ENCODE measurements at regions not wholly inside any gene's neighbourhood (a gene's known extent, or its start where the extent isn't known, plus 50 kb on each side); places are given as distances from the start of the nearest gene placed in this dataset.
"Not testable (repeated sequence)": the region's sequence is repeated elsewhere in the genome, so short reads cannot be mapped to it uniquely, and the experiment has no call there.

- DNase-seq (ENCODE audit: low read depth): no peak
Observed at GRCh38 chr5:143898381-143898780, 86.4 kb downstream of the HMHB1 start.

GRCh38 chr5:143898916-143899591 lies 87.1 kb downstream of the HMHB1 start:
- no peak overlapping the region for H3K4me3 ChIP-seq (ENCODE audit: low read depth, low read length)

More at GRCh38 chr5:143898381-143898780, 86.4 kb downstream of the HMHB1 start:
- H3K4me3 ChIP-seq (ENCODE audit: low read depth, low read length): no peak overlapping the region

GRCh38 chr5:143908959-143909358 lies 97.0 kb downstream of the HMHB1 start:
- DNase-seq (ENCODE audit: low read depth): no peak
- H3K4me3 ChIP-seq (ENCODE audit: low read depth, low read length): no peak overlapping the region

More at GRCh38 chr5:143898916-143899591, 87.1 kb downstream of the HMHB1 start:
- DNase-seq (ENCODE audit: low read depth): no peak

GRCh38 chr5:143913008-143913752 lies 101.2 kb downstream of the HMHB1 start:
- DNase-seq (ENCODE audit: low read depth): peak; percentile 77
- H3K4me3 ChIP-seq (ENCODE audit: low read depth, low read length): no peak overlapping the region

GRCh38 chr5:143914756-143915155 lies 102.8 kb downstream of the HMHB1 start:
- no peak for DNase-seq (ENCODE audit: low read depth)
- no peak overlapping the region for H3K4me3 ChIP-seq (ENCODE audit: low read depth, low read length)

- no peak overlapping the region for H3K4me3 ChIP-seq (ENCODE audit: low read depth, low read length)
- no peak for DNase-seq (ENCODE audit: low read depth)
Observed at GRCh38 chr5:143916451-143916850, 104.5 kb downstream of the HMHB1 start.

- H3K4me3 ChIP-seq (ENCODE audit: low read depth, low read length): no peak overlapping the region
- DNase-seq (ENCODE audit: low read depth): no peak
Observed at GRCh38 chr5:143918961-143919360, 107.0 kb downstream of the HMHB1 start.

GRCh38 chr5:143920772-143921171 lies 108.8 kb downstream of the HMHB1 start:
- H3K4me3 ChIP-seq (ENCODE audit: low read depth, low read length): no peak overlapping the region
- peak; percentile 76 for DNase-seq (ENCODE audit: low read depth)

- H3K4me3 ChIP-seq (ENCODE audit: low read depth, low read length): no peak overlapping the region
- peak; percentile 88 for DNase-seq (ENCODE audit: low read depth)
Observed at GRCh38 chr5:143921525-143922311, 109.8 kb downstream of the HMHB1 start.

- DNase-seq (ENCODE audit: low read depth): peak; percentile 76
Observed at GRCh38 chr5:143922718-143923117, 110.8 kb downstream of the HMHB1 start.

GRCh38 chr5:143923634-143924266 lies 111.8 kb downstream of the HMHB1 start:
- DNase-seq (ENCODE audit: low read depth): no peak

More at GRCh38 chr5:143922718-143923117, 110.8 kb downstream of the HMHB1 start:
- H3K4me3 ChIP-seq (ENCODE audit: low read depth, low read length): no peak overlapping the region

GRCh38 chr5:143924311-143924978 lies 112.5 kb downstream of the HMHB1 start:
- no peak for DNase-seq (ENCODE audit: low read depth)
- H3K4me3 ChIP-seq (ENCODE audit: low read depth, low read length): no peak overlapping the region

More at GRCh38 chr5:143923634-143924266, 111.8 kb downstream of the HMHB1 start:
- H3K4me3 ChIP-seq (ENCODE audit: low read depth, low read length): no peak overlapping the region

GRCh38 chr5:143924979-143925325 lies 113.0 kb downstream of the HMHB1 start:
- not testable (repeated sequence) for H3K4me3 ChIP-seq (ENCODE audit: low read depth, low read length); DNase-seq (ENCODE audit: low read depth)

GRCh38 chr5:143929486-143929885 lies 117.5 kb downstream of the HMHB1 start:
- DNase-seq (ENCODE audit: low read depth): no peak
- no peak overlapping the region for H3K4me3 ChIP-seq (ENCODE audit: low read depth, low read length)

GRCh38 chr5:143930561-143930960 lies 118.6 kb downstream of the HMHB1 start:
- DNase-seq (ENCODE audit: low read depth): no peak
- no peak overlapping the region for H3K4me3 ChIP-seq (ENCODE audit: low read depth, low read length)

- no peak overlapping the region for H3K4me3 ChIP-seq (ENCODE audit: low read depth, low read length)
- no peak for DNase-seq (ENCODE audit: low read depth)
Observed at GRCh38 chr5:143931476-143931875, 119.5 kb downstream of the HMHB1 start.

GRCh38 chr5:143931986-143932385 lies 120.0 kb downstream of the HMHB1 start:
- no peak for DNase-seq (ENCODE audit: low read depth)
- H3K4me3 ChIP-seq (ENCODE audit: low read depth, low read length): no peak overlapping the region

- DNase-seq (ENCODE audit: low read depth): no peak
Observed at GRCh38 chr5:143932584-143932983, 120.6 kb downstream of the HMHB1 start.

GRCh38 chr5:143933451-143933850 lies 121.5 kb downstream of the HMHB1 start:
- no peak for DNase-seq (ENCODE audit: low read depth)

More at GRCh38 chr5:143932584-143932983, 120.6 kb downstream of the HMHB1 start:
- no peak overlapping the region for H3K4me3 ChIP-seq (ENCODE audit: low read depth, low read length)

More at GRCh38 chr5:143933451-143933850, 121.5 kb downstream of the HMHB1 start:
- H3K4me3 ChIP-seq (ENCODE audit: low read depth, low read length): no peak overlapping the region

Measured in skeletal muscle cell (primary cell).